HCT116 (cell line): ENCODE measurements at regions not wholly inside any gene's neighbourhood (a gene's known extent, or its start where the extent isn't known, plus 50 kb on each side); places are given as distances from the start of the nearest gene placed in this dataset.

Experiments
- ATAC-seq: fragments of 200-7000 bp; cut with Tn5 transposase; 2 replicates; pipeline ENCODE4 v1.9.1; 2020; ENCODE audit warnings: mild to moderate bottlenecking, moderate library complexity
- BruUV-seq: library from RNA; stranded (reverse); fragments of 400-500 nt; replicated peaks from 2 replicates; lab custom pipeline; 2021; lab: Mats Ljungman, UMichigan
- CTCF ChIA-PET: fragments of 300-600 bp; sonication (Branson Sonifier 250); formaldehyde crosslinking; loops from one replicate; lab custom pipeline; 2021; ENCODE audit warnings: antibody characterized with exemption; lab: Charles Lee
- POLR2A ChIA-PET: fragments of 300-600, 350-600 bp; sonication (Branson Sonifier 250); formaldehyde crosslinking; loops from one replicate; lab custom pipeline; 2021; ENCODE audit warnings: antibody characterized with exemption; lab: Charles Lee
- RAD21 ChIA-PET, 2 experiments: fragments of 300-600 bp; sonication (Branson Sonifier 250); formaldehyde crosslinking; loops; one replicate each; lab custom pipeline; 2023; ENCODE audit warnings: low total read pairs in 2 of 2; ENCODE audit not compliant: uncharacterized antibody in 2 of 2, unreplicated experiment in 2 of 2, low non-redundant PET in 1 of 2; lab: Charles Lee
- DNase-seq: peaks from one replicate; pipeline ENCODE4 v3.0.0-alpha.2; 2010; ENCODE audit warnings: low read depth, low spot score
- H2AFZ ChIP-seq: fragments of 200-600 bp; shearing (Covaris generic), sonication (generic); 2 replicates; pipeline ENCODE4 v1.6.1; 2017; ENCODE audit warnings: low read depth, mixed run types, mixed read lengths, antibody characterized with exemption, low read length; ENCODE audit not compliant: poor library complexity, severe bottlenecking
- H3K27ac ChIP-seq: 2 replicates; pipeline ENCODE4 v1.5.1; 2012; ENCODE audit warnings: low read depth, low read length
- H3K27me3 ChIP-seq: fragments of 200-600 bp; sonication (generic); 2 replicates; pipeline ENCODE4 v1.6.1; 2016; ENCODE audit warnings: mixed run types, low read length, mixed read lengths; ENCODE audit not compliant: insufficient read depth
- H3K36me3 ChIP-seq, 2 experiments: fragments of 200-500 bp in 1 of 2; fragments of 200-600 bp in 1 of 2; sonication (Bioruptor generic) in 1 of 2; sonication (generic) in 1 of 2; 2 replicates each; pipeline versions ENCODE4 v1.5.1 to v1.6.1; 2014 to 2016; ENCODE audit warnings: low read length in 2 of 2, inconsistent platforms in 1 of 2, mixed read lengths in 1 of 2, mixed run types in 1 of 2; ENCODE audit not compliant: insufficient read depth in 2 of 2, control insufficient read depth in 1 of 2
- H3K4me1 ChIP-seq, 2 experiments: fragments of 200-600 bp in 1 of 2; sonication (generic) in 1 of 2; 2 replicates each; pipeline versions ENCODE4 v1.5.1 to v1.6.1; 2012 to 2017; ENCODE audit warnings: low read length in 2 of 2, inconsistent platforms in 1 of 2, mild to moderate bottlenecking in 1 of 2, mixed read lengths in 1 of 2, mixed run types in 1 of 2, moderate library complexity in 1 of 2; ENCODE audit not compliant: insufficient read depth in 2 of 2, control insufficient read depth in 1 of 2
- H3K4me2 ChIP-seq: fragments of 200-600 bp; sonication (generic); 2 replicates; pipeline ENCODE4 v1.6.1; 2017; ENCODE audit warnings: mixed run types, low read length, mixed read lengths
- H3K4me3 ChIP-seq, 2 experiments: fragments of 200-600 bp in 1 of 2; sonication (generic) in 1 of 2; replicated peaks in 1 of 2; 2 replicates each; pipeline ENCODE4 v1.5.1; 2011 to 2016; ENCODE audit warnings: low read length in 2 of 2, control low read depth in 1 of 2, low read depth in 1 of 2, mild to moderate bottlenecking in 1 of 2, mixed read lengths in 1 of 2, mixed run types in 1 of 2
- H3K79me2 ChIP-seq: fragments of 200-600 bp; sonication (generic); 2 replicates; pipeline ENCODE4 v1.6.1; 2017; ENCODE audit warnings: mild to moderate bottlenecking, mixed run types, low read length, moderate library complexity, mixed read lengths; ENCODE audit not compliant: insufficient read depth
- H3K9ac ChIP-seq: fragments of 200-600 bp; sonication (generic); 2 replicates; pipeline ENCODE4 v1.6.1; 2016; ENCODE audit warnings: low read length, mixed read lengths
- H3K9me2 ChIP-seq: fragments of 200-600 bp; sonication (generic), shearing (Covaris generic); 2 replicates; pipeline ENCODE4 v1.6.1; 2017; ENCODE audit warnings: mixed run types, mild to moderate bottlenecking, moderate library complexity; ENCODE audit not compliant: insufficient read depth
- H3K9me3 ChIP-seq, 2 experiments: fragments of 200-500 bp in 1 of 2; fragments of 200-600 bp in 1 of 2; sonication (Bioruptor generic) in 1 of 2; sonication (generic) in 1 of 2; 2 replicates each; pipeline ENCODE4 v1.6.1; 2014 to 2017; ENCODE audit warnings: low read length in 2 of 2, mixed read lengths in 2 of 2, inconsistent platforms in 1 of 2, low read depth in 1 of 2, mild to moderate bottlenecking in 1 of 2, mixed run types in 1 of 2, moderate library complexity in 1 of 2; ENCODE audit not compliant: control insufficient read depth in 1 of 2, insufficient read depth in 1 of 2
- H4K20me1 ChIP-seq: fragments of 200-600 bp; sonication (generic), shearing (Covaris generic); 2 replicates; pipeline ENCODE4 v1.6.1; 2017; ENCODE audit warnings: mixed run types, mild to moderate bottlenecking, moderate library complexity; ENCODE audit not compliant: insufficient read depth
- EGR1 ChIP-seq: IDR thresholded peaks from 2 replicates; pipeline ENCODE4 v1.6.1; 2012; ENCODE audit warnings: low read depth
- ELF1 ChIP-seq: IDR thresholded peaks from 2 replicates; pipeline ENCODE4 v1.6.1; 2012; ENCODE audit warnings: low read depth, borderline replicate concordance
- EZH2 ChIP-seq: fragments of 200-600 bp; sonication (generic); IDR thresholded peaks from 2 replicates; pipeline ENCODE4 v1.6.1; 2017; ENCODE audit warnings: antibody characterized with exemption, mixed run types
- EZH2phosphoT487 ChIP-seq: fragments of 200-600 bp; IDR thresholded peaks from 2 replicates; pipeline ENCODE4 v1.6.1; 2018; ENCODE audit warnings: antibody characterized with exemption, borderline replicate concordance
- FOSL1 ChIP-seq: IDR thresholded peaks from 2 replicates; pipeline ENCODE4 v1.6.1; 2012; ENCODE audit warnings: low read depth
- JUND ChIP-seq: IDR thresholded peaks from 2 replicates; pipeline ENCODE4 v1.6.1; 2012
- MAX ChIP-seq: IDR thresholded peaks from 2 replicates; pipeline ENCODE4 v1.6.1; 2012
- POLR2A ChIP-seq: IDR thresholded peaks from 2 replicates; pipeline ENCODE4 v1.7.0; 2011; ENCODE audit warnings: borderline replicate concordance; ENCODE audit not compliant: insufficient read depth, insufficient read length; ENCODE audit errors: extremely low read depth
- POLR2AphosphoS5 ChIP-seq: IDR thresholded peaks from 2 replicates; pipeline ENCODE4 v1.6.1; 2011; ENCODE audit warnings: mild to moderate bottlenecking, low read depth, low read length, moderate library complexity
- SIN3A ChIP-seq: IDR thresholded peaks from 2 replicates; pipeline ENCODE4 v1.6.1; 2012; ENCODE audit warnings: low read depth
- SP1 ChIP-seq: IDR thresholded peaks from 2 replicates; pipeline ENCODE4 v1.6.1; 2012; ENCODE audit warnings: low read depth
- SRF ChIP-seq: IDR thresholded peaks from 2 replicates; pipeline ENCODE4 v1.6.1; 2012; ENCODE audit warnings: low read depth
- YY1 ChIP-seq: IDR thresholded peaks from 2 replicates; pipeline ENCODE4 v1.6.1; 2011; ENCODE audit warnings: low read length, low read depth, moderate library complexity, mild to moderate bottlenecking; ENCODE audit not compliant: insufficient replicate concordance; ENCODE audit errors: extremely low read depth
- ZFX ChIP-seq: fragments of 450-650 bp; IDR thresholded peaks from 2 replicates; pipeline ENCODE4 v1.6.1; 2017
- ZNF274 ChIP-seq: fragments of 200-500 bp; sonication (Bioruptor generic); IDR thresholded peaks from 2 replicates; pipeline ENCODE4 v1.6.1; 2014; ENCODE audit warnings: mild to moderate bottlenecking, low read depth, low read length, inconsistent platforms
- intact Hi-C: fragments of 100-400 bp; cut with micrococcal nuclease; formaldehyde crosslinking; loops from 2 replicates; pipeline ENCODE4 v1.10.0; 2022
- TF ChIP-seq, protein P1 (sequence below): IDR thresholded peaks from 2 replicates; pipeline ENCODE4 v1.6.1; 2011; ENCODE audit warnings: mild to moderate bottlenecking, low read length, moderate library complexity; ENCODE audit not compliant: insufficient replicate concordance; ENCODE audit errors: extremely low read depth
- TF ChIP-seq, protein P2 (sequence below): IDR thresholded peaks from 2 replicates; pipeline ENCODE4 v1.6.1; 2012
- TF ChIP-seq, protein P3 (sequence below), 3 experiments: fragments of 200-600 bp in 1 of 3; sonication (generic) in 1 of 3; IDR thresholded peaks in 2 of 3; conservative IDR thresholded peaks in 1 of 3; 2 replicates each; pipeline ENCODE4 v1.5.1; 2012 to 2017; ENCODE audit warnings: low read depth in 2 of 3, low read length in 2 of 3, antibody characterized with exemption in 1 of 3, borderline replicate concordance in 1 of 3, control low read depth in 1 of 3, mild to moderate bottlenecking in 1 of 3, mixed read lengths in 1 of 3, mixed run types in 1 of 3, moderate library complexity in 1 of 3; ENCODE audit not compliant: insufficient read depth in 1 of 3

DNA sequence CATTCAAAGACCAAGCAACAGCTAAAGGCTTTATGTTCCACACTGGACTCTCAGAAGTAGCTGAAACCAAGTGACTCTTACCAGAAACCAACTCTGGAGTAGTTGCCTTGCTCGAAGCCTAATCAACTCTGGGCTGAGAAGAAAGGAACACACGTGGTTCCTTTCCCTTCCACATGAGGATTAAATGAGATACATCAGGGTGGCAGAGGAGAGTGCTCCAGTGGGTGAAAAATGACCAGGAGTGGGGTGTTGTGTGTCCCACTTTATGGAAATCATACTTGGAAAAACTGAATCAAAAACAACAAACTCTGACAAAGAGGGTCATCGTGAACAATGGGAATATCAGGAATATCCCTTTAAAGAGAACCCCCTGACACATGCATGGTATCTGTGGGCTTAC, 234.2 kb upstream of the ASIC2 start:
- H3K27ac ChIP-seq = no peak overlapping the region
- RAD21 ChIA-PET = no interaction called here
- ATAC-seq (no peak), DNase-seq (no peak)
- H3K4me1 ChIP-seq = no peaks in the 10 kb centered on the region
- H3K9me3 ChIP-seq = peaks cover 0 to 11% of the 10 kb centered on the region in 2 experiments; a peak in 2 of 4 replicates
- no peak overlapping the region for H3K9ac ChIP-seq
- no peak overlapping the region for H2AFZ ChIP-seq
- intact Hi-C loops = no loop called here
- CTCF ChIA-PET = no interaction called here
- no TSS peak for BruUV-seq
- TF ChIP-seq EZH2 = no peak
- TF ChIP-seq, protein P1, sequence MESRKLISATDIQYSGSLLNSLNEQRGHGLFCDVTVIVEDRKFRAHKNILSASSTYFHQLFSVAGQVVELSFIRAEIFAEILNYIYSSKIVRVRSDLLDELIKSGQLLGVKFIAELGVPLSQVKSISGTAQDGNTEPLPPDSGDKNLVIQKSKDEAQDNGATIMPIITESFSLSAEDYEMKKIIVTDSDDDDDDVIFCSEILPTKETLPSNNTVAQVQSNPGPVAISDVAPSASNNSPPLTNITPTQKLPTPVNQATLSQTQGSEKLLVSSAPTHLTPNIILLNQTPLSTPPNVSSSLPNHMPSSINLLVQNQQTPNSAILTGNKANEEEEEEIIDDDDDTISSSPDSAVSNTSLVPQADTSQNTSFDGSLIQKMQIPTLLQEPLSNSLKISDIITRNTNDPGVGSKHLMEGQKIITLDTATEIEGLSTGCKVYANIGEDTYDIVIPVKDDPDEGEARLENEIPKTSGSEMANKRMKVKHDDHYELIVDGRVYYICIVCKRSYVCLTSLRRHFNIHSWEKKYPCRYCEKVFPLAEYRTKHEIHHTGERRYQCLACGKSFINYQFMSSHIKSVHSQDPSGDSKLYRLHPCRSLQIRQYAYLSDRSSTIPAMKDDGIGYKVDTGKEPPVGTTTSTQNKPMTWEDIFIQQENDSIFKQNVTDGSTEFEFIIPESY = no peak
- no peak for TF ChIP-seq POLR2AphosphoS5
- TF ChIP-seq ELF1 = no peak
- no peak for TF ChIP-seq FOSL1
- TF ChIP-seq ZFX = no peak
- TF ChIP-seq POLR2A = no peak
- no peak for TF ChIP-seq SP1
- no peak for TF ChIP-seq SIN3A
- no peak for TF ChIP-seq EZH2phosphoT487
- no peak for TF ChIP-seq SRF
- TF ChIP-seq ZNF274 = no peak
- no peak for TF ChIP-seq JUND
- TF ChIP-seq MAX = no peak
- no peak for TF ChIP-seq YY1
- TF ChIP-seq, protein P2, sequence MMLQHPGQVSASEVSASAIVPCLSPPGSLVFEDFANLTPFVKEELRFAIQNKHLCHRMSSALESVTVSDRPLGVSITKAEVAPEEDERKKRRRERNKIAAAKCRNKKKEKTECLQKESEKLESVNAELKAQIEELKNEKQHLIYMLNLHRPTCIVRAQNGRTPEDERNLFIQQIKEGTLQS = no peak
- no peak for TF ChIP-seq EGR1
- TF ChIP-seq, protein P3, sequence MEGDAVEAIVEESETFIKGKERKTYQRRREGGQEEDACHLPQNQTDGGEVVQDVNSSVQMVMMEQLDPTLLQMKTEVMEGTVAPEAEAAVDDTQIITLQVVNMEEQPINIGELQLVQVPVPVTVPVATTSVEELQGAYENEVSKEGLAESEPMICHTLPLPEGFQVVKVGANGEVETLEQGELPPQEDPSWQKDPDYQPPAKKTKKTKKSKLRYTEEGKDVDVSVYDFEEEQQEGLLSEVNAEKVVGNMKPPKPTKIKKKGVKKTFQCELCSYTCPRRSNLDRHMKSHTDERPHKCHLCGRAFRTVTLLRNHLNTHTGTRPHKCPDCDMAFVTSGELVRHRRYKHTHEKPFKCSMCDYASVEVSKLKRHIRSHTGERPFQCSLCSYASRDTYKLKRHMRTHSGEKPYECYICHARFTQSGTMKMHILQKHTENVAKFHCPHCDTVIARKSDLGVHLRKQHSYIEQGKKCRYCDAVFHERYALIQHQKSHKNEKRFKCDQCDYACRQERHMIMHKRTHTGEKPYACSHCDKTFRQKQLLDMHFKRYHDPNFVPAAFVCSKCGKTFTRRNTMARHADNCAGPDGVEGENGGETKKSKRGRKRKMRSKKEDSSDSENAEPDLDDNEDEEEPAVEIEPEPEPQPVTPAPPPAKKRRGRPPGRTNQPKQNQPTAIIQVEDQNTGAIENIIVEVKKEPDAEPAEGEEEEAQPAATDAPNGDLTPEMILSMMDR (IDR thresholded peaks at IDR 0.05 in 2 of 3, conservative IDR thresholded peaks at IDR 0.05 in 1 of 3; ENCODE audit: borderline replicate concordance in 1 of 3, insufficient read depth in 1 of 3, low read depth in 2 of 3, low read length in 2 of 3) = no peak
- H3K4me3 ChIP-seq = no peak overlapping the region
- H3K4me2 ChIP-seq = no peak overlapping the region
- no peaks in the 10 kb centered on the region for H3K27me3 ChIP-seq
- H3K36me3 ChIP-seq = no peaks in the 10 kb centered on the region
- no peaks in the 10 kb centered on the region for H3K79me2 ChIP-seq
- POLR2A ChIA-PET = no interaction called here
- no peaks in the 10 kb centered on the region for H3K9me2 ChIP-seq
- no peaks in the 10 kb centered on the region for H4K20me1 ChIP-seq
